Common myeloid progenitor, CD34-positive (primary cell): ENCODE measurements at regions not wholly inside any gene's neighbourhood (a gene's known extent, or its start where the extent isn't known, plus 50 kb on each side); places are given as distances from the start of the nearest gene placed in this dataset.
"Not testable (repeated sequence)": the region's sequence is repeated elsewhere in the genome, so short reads cannot be mapped to it uniquely, and the experiment has no call there.

Experiments used
- CTCF ChIA-PET: fragments of 350-600 bp; sonication (Branson Sonifier 250); formaldehyde crosslinking; loops from one replicate; lab custom pipeline; 2021; ENCODE audit warnings: antibody characterized with exemption; lab: Charles Lee
- POLR2A ChIA-PET: fragments of 350-600 bp; sonication (Branson Sonifier 250); formaldehyde crosslinking; loops from one replicate; lab custom pipeline; 2021; ENCODE audit warnings: antibody characterized with exemption; lab: Charles Lee
- DNase-seq, 3 donors: peaks; one replicate each; pipeline versions ENCODE4 v3.0.0 to v3.0.0-alpha.2; 2013
- H3K27ac ChIP-seq, 2 experiments: 1 replicate in 1 of 2; 2 replicates in 1 of 2; pipeline ENCODE4 v1.7.0; 2013; ENCODE audit warnings: inconsistent platforms in 2 of 2, low read length in 2 of 2, mild to moderate bottlenecking in 2 of 2, low read depth in 1 of 2, moderate library complexity in 1 of 2; ENCODE audit not compliant: severe bottlenecking in 2 of 2, insufficient read depth in 1 of 2, poor library complexity in 1 of 2
- H3K27me3 ChIP-seq, 5 experiments: replicated peaks in 2 of 5; 1 replicate in 3 of 5; 2 replicates in 2 of 5; pipeline versions ENCODE4 v1.6.1 to v1.7.0; 2013; ENCODE audit warnings: low read length in 4 of 5, mild to moderate bottlenecking in 2 of 5, moderate library complexity in 2 of 5, inconsistent platforms in 1 of 5; ENCODE audit not compliant: insufficient read depth in 5 of 5, control insufficient read depth in 4 of 5
- H3K36me3 ChIP-seq, 4 experiments: 1 replicate in 2 of 4; 2 replicates in 2 of 4; pipeline versions ENCODE4 v1.6.1 to v1.7.0; 2013; ENCODE audit warnings: low read length in 3 of 4, control low read depth in 1 of 4, mild to moderate bottlenecking in 1 of 4; ENCODE audit not compliant: control insufficient read depth in 4 of 4, insufficient read depth in 4 of 4
- H3K4me1 ChIP-seq, 4 experiments: 1 replicate in 3 of 4; 2 replicates in 1 of 4; pipeline versions ENCODE4 v1.6.1 to v1.7.1; 2013; ENCODE audit warnings: low read length in 3 of 4, mild to moderate bottlenecking in 3 of 4, control low read depth in 1 of 4, inconsistent platforms in 1 of 4, moderate library complexity in 1 of 4; ENCODE audit not compliant: control insufficient read depth in 4 of 4, insufficient read depth in 4 of 4; ENCODE audit errors: control extremely low read depth in 1 of 4
- H3K4me3 ChIP-seq, 7 experiments: 1 replicate in 4 of 7; 2 replicates in 3 of 7; pipeline versions ENCODE4 v1.5.1 to v1.7.0; 2013; ENCODE audit warnings: mild to moderate bottlenecking in 7 of 7, low read length in 6 of 7, moderate library complexity in 6 of 7, inconsistent platforms in 2 of 7, low read depth in 2 of 7, control low read depth in 1 of 7; ENCODE audit not compliant: insufficient read depth in 4 of 7, control insufficient read depth in 1 of 7; ENCODE audit errors: extremely low read depth in 1 of 7
- H3K9me3 ChIP-seq, 5 experiments: 1 replicate in 4 of 5; 2 replicates in 1 of 5; pipeline versions ENCODE4 v1.6.1 to v1.7.1; 2013; ENCODE audit warnings: low read length in 4 of 5, mild to moderate bottlenecking in 2 of 5, inconsistent platforms in 1 of 5, low read depth in 1 of 5, moderate library complexity in 1 of 5; ENCODE audit not compliant: control insufficient read depth in 4 of 5, insufficient read depth in 2 of 5; ENCODE audit errors: control extremely low read depth in 1 of 5
- WGBS: methylation state at CpG from one replicate; pipeline ENCODE4 v1.1.5; 2013; ENCODE audit not compliant: insufficient coverage; 5-methylcytosine and 5-hydroxymethylcytosine counted together

DNA sequence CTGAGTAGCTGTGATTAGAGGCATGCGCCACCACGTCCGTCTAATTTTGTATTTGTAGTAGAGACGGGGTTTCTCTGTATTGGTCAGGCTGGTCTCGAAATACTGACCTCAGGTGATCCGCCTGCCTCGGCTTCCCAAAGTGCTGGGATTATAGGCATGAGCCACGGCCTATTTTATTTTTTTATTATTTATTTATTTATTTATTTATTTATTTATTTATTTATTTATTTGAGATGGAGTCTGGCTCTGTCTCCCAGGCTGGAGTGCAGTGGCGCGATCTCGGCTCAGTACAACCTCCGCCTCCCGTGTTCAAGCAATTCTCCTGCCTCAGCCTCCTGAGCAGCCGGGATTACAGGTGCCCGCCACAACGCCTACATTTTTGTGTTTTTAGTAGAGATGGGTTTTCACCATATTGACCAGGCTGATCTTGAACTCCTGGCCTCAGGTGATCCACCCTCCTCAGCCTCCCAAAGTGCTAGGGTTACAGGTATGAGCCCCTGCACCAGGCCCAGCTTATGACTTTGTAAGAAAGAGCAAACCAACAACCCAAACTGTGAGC is 56.3 kb upstream of the TIAM2 start:
- DNase-seq, H3K27me3 ChIP-seq, H3K27ac ChIP-seq, H3K36me3 ChIP-seq, H3K4me1 ChIP-seq, POLR2A ChIA-PET, H3K4me3 ChIP-seq, H3K9me3 ChIP-seq: not testable (repeated sequence)
- CTCF ChIA-PET = interaction anchor here (1.2 kb wide), 1 partner anchor 13 kb away, joined by 3 read pairs; no protein-coding TSS in a partner anchor
- WGBS = 100% methylated on average over 5 of the region's 16 CpGs

- Histone ChIP-seq H3K4me3 (no peak overlapping the region), H3K36me3 (no peaks in the 10 kb centered on the region), H3K27ac (no peak overlapping the region), H3K4me1 (no peaks in the 10 kb centered on the region), H3K9me3 (no peaks in the 10 kb centered on the region), H3K27me3 (no peaks in the 10 kb centered on the region)
- CTCF ChIA-PET = interaction anchor here (1.0 kb wide), 1 partner anchor 9 kb away, joined by 5 read pairs; no protein-coding TSS in a partner anchor
- no peak for DNase-seq
- WGBS = 100% methylated on average over 1 of the region's 2 CpGs
- POLR2A ChIA-PET = interaction anchor here (0.6 kb wide), 2 partner anchors 49 to 1801 kb away, joined by 3 read pairs; no protein-coding TSS in a partner anchor
These were observed 52.3 kb upstream of the TIAM2 start for GRCh38 chr6:154942770-154943169.

- WGBS = 96% methylated on average over 9 of the region's 11 CpGs
- no peaks in the 10 kb centered on the region for H3K4me1 ChIP-seq
- no peak for DNase-seq
- POLR2A ChIA-PET = no interaction called here
- H3K27me3 ChIP-seq = no peaks in the 10 kb centered on the region
- H3K4me3 ChIP-seq = no peak overlapping the region
- H3K27ac ChIP-seq = no peak overlapping the region
- CTCF ChIA-PET = interaction anchor here (1.7 kb wide), 1 partner anchor 12 kb away, joined by 3 read pairs; no protein-coding TSS in a partner anchor
- H3K36me3 ChIP-seq = no peaks in the 10 kb centered on the region
- no peaks in the 10 kb centered on the region for H3K9me3 ChIP-seq
These were observed 49.7 kb upstream of the TIAM2 start for GRCh38 chr6:154945271-154945890.
